Vagina (tissue), 2 donors: ENCODE measurements at regions not wholly inside any gene's neighbourhood (a gene's known extent, or its start where the extent isn't known, plus 50 kb on each side); places are given as distances from the start of the nearest gene placed in this dataset.

Source experiments
- DNase-seq, 2 donors: peaks; one replicate each; pipeline ENCODE4 v3.0.0-alpha.2; 2017; ENCODE audit errors: extremely low spot score in 2 of 2
- H3K27ac ChIP-seq: fragments of 200-600 bp; sonication (generic); one replicate; pipeline ENCODE4 v1.5.1; 2019
- H3K27me3 ChIP-seq: fragments of 200-600 bp; sonication (generic); one replicate; pipeline ENCODE4 v1.5.1; 2019
- H3K36me3 ChIP-seq, 2 donors: fragments of 200-600 bp; sonication (generic); one replicate each; pipeline ENCODE4 v1.5.1; 2017 to 2019
- H3K4me1 ChIP-seq: fragments of 200-600 bp; sonication (generic); one replicate; pipeline ENCODE4 v1.5.1; 2019
- H3K4me3 ChIP-seq, 2 donors: fragments of 200-600 bp; sonication (generic); 1 replicate in 1 of 2; 2 replicates in 1 of 2; pipeline ENCODE4 v1.5.1; 2016 to 2019
- H3K9me3 ChIP-seq: fragments of 200-600 bp; sonication (generic); one replicate; pipeline ENCODE4 v1.5.1; 2019
- POLR2A ChIP-seq, 2 donors: fragments of 450-650 bp; IDR thresholded peaks; one replicate each; pipeline ENCODE4 v1.6.1; 2017; ENCODE audit warnings: antibody characterized with exemption in 2 of 2, mild to moderate bottlenecking in 2 of 2, moderate library complexity in 2 of 2
- POLR2AphosphoS5 ChIP-seq, 2 donors: sonication (generic); formaldehyde crosslinking; IDR thresholded peaks; one replicate each; pipeline ENCODE4 v1.9.0; 2017; ENCODE audit warnings: antibody characterized with exemption in 2 of 2, mild to moderate bottlenecking in 2 of 2, low read depth in 1 of 2; ENCODE audit not compliant: insufficient read depth in 1 of 2
- intact Hi-C: fragments of 100-400 bp; cut with DNase I; formaldehyde crosslinking; loops from one replicate; pipeline ENCODE4 v1.15.1; 2023
- TF ChIP-seq, protein P1 (sequence below), 3 experiments: fragments of 450-650 bp in 2 of 3; fragments of 200-600 bp in 1 of 3; sonication (generic) in 1 of 3; IDR thresholded peaks; one replicate each; pipeline ENCODE4 v1.5.1; 2017 to 2019; ENCODE audit warnings: antibody characterized with exemption in 3 of 3, mild to moderate bottlenecking in 2 of 3, moderate library complexity in 2 of 3

DNA sequence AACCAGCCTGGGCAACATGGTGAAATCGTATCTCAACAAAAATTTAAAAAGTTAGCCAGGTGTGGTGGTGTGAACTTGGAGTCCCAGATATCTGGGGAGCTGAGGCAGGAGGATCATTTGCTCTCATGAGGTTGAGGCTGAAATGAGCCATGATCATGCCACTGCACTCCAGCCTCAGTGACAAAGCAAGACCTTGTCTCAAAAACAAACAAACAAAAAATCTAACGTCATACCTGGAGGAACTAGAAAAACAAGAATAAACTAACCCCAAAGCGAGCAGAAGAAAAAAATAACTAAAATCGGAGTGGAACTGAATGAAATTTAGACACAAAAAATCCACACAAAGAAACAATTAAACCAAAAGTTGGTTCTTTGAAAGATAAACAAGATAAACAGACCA lies 1885.1 kb downstream of the OLFM4 start:
- Histone ChIP-seq H3K9me3 (no peaks in the 10 kb centered on the region), H3K27me3 (no peaks in the 10 kb centered on the region), H3K4me3 (no peak overlapping the region), H3K4me1 (no peaks in the 10 kb centered on the region), H3K27ac (no peak overlapping the region), H3K36me3 (no peaks in the 10 kb centered on the region)
- intact Hi-C loops: no loop called here
- TF ChIP-seq POLR2A (IDR thresholded peaks at IDR 0.05): no peak
- TF ChIP-seq, protein P1, sequence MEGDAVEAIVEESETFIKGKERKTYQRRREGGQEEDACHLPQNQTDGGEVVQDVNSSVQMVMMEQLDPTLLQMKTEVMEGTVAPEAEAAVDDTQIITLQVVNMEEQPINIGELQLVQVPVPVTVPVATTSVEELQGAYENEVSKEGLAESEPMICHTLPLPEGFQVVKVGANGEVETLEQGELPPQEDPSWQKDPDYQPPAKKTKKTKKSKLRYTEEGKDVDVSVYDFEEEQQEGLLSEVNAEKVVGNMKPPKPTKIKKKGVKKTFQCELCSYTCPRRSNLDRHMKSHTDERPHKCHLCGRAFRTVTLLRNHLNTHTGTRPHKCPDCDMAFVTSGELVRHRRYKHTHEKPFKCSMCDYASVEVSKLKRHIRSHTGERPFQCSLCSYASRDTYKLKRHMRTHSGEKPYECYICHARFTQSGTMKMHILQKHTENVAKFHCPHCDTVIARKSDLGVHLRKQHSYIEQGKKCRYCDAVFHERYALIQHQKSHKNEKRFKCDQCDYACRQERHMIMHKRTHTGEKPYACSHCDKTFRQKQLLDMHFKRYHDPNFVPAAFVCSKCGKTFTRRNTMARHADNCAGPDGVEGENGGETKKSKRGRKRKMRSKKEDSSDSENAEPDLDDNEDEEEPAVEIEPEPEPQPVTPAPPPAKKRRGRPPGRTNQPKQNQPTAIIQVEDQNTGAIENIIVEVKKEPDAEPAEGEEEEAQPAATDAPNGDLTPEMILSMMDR (IDR thresholded peaks at IDR 0.05): no peak
- no peak for TF ChIP-seq POLR2AphosphoS5 (IDR thresholded peaks at IDR 0.05; ENCODE audit: insufficient read depth in 1 of 2, low read depth in 1 of 2)
- no peak for DNase-seq

DNA sequence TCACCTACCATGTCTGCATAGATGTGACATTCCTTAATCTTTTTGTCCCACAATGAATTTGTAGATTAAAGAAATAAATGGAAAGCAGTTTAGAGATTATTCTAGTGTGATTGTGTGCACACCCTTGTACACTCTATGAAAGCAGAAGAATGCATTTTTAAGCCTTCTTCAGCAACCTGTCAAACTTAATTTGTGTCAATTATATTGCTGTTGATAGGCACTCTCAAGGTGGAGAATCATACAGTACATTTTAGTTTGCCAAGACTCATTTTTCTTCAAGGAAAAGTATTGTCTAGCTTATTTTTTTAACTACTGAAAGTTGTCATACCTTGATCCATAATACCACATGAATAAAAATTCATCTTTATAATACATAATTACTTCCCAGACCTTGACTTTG lies 1898.9 kb downstream of the OLFM4 start:
- Histone ChIP-seq H3K27ac (no peak overlapping the region), H3K36me3 (no peaks in the 10 kb centered on the region), H3K9me3 (no peaks in the 10 kb centered on the region), H3K27me3 (no peaks in the 10 kb centered on the region), H3K4me1 (no peaks in the 10 kb centered on the region), H3K4me3 (no peak overlapping the region)
- TF ChIP-seq, protein P1 (IDR thresholded peaks at IDR 0.05): no peak
- no peak for TF ChIP-seq POLR2AphosphoS5 (IDR thresholded peaks at IDR 0.05; ENCODE audit: insufficient read depth in 1 of 2, low read depth in 1 of 2)
- TF ChIP-seq POLR2A (IDR thresholded peaks at IDR 0.05): no peak
- no peak for DNase-seq
- intact Hi-C loops: no loop called here

DNA sequence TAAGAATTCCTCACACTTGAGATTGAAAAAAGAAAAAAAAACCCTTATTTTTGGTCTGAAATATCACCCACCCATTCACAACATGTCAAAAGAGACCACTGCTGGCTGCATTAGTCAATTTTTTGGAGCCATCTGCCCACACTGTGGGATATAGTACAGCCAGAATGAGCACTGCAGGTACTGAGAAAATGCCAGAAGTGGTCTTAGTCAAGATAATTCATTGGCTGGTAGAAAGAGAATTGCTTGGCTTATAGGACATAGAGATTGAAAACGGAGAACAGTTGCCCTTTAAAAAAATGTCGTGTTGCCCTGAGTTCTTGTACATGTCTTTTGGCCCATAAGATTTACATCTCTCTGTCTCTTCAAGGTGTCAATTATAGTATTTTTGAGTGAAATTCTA lies 1899.5 kb downstream of the OLFM4 start:
- intact Hi-C loops: no loop called here
- H3K4me1 ChIP-seq: no peaks in the 10 kb centered on the region

DNA sequence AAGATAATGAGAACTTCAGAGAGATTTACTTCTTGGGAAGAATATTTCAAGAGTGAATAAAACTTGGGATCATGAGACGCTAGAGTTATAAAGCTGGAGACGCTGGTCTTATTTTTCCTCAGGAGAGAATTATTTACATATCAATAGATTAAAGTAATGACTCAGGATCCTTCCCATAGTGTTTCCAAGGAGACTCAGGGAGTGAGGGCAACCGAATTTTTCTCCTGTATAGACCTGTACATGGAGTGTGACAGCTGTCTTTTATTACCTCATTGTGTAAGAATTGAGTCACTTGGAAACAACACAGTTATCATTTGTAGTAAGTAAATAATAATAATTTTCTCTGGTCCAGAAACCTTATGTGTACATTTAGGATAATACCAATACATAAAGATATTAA lies 1905.5 kb downstream of the OLFM4 start:
- Histone ChIP-seq H3K4me3 (no peak overlapping the region), H3K27ac (no peak overlapping the region), H3K9me3 (no peaks in the 10 kb centered on the region), H3K27me3 (no peaks in the 10 kb centered on the region), H3K36me3 (no peaks in the 10 kb centered on the region), H3K4me1 (no peaks in the 10 kb centered on the region)
- intact Hi-C loops: no loop called here
- TF ChIP-seq POLR2A (IDR thresholded peaks at IDR 0.05): no peak
- TF ChIP-seq, protein P1 (IDR thresholded peaks at IDR 0.05): no peak
- TF ChIP-seq POLR2AphosphoS5 (IDR thresholded peaks at IDR 0.05; ENCODE audit: insufficient read depth in 1 of 2, low read depth in 1 of 2): no peak
- DNase-seq: no peak

More for the DNA sequence above, 1899.5 kb downstream of the OLFM4 start:
- Histone ChIP-seq H3K27ac (no peak overlapping the region), H3K9me3 (no peaks in the 10 kb centered on the region), H3K27me3 (no peaks in the 10 kb centered on the region), H3K4me3 (no peak overlapping the region), H3K36me3 (no peaks in the 10 kb centered on the region)
- no peak for DNase-seq
- TF ChIP-seq, protein P1 (IDR thresholded peaks at IDR 0.05): no peak
- no peak for TF ChIP-seq POLR2AphosphoS5 (IDR thresholded peaks at IDR 0.05; ENCODE audit: insufficient read depth in 1 of 2, low read depth in 1 of 2)
- no peak for TF ChIP-seq POLR2A (IDR thresholded peaks at IDR 0.05)

DNA sequence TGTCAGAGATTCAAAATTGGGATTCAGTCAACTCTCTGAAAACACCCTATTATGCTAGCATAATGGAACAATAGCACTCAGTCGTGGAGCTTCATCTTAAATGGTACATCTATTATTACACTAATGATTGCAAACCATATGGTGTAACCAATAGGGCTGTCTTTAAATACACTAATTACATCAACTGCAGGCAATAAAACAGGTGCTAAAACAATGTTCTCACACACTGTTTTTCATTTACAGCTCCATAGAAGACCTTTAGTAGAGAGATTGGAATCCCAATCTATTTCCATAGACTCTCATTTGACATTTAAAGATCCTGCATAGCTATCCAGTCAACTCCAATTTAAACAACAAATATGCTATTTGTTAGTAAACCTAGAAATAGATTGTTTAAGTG lies 1917.4 kb downstream of the OLFM4 start:
- H3K27me3 ChIP-seq: no peaks in the 10 kb centered on the region
- TF ChIP-seq POLR2AphosphoS5 (IDR thresholded peaks at IDR 0.05; ENCODE audit: insufficient read depth in 1 of 2, low read depth in 1 of 2): no peak
- DNase-seq: no peak
- H3K36me3 ChIP-seq: no peaks in the 10 kb centered on the region
- H3K4me3 ChIP-seq: no peak overlapping the region
- no peaks in the 10 kb centered on the region for H3K4me1 ChIP-seq
- no peaks in the 10 kb centered on the region for H3K9me3 ChIP-seq
- no peak overlapping the region for H3K27ac ChIP-seq
- intact Hi-C loops: no loop called here

DNA sequence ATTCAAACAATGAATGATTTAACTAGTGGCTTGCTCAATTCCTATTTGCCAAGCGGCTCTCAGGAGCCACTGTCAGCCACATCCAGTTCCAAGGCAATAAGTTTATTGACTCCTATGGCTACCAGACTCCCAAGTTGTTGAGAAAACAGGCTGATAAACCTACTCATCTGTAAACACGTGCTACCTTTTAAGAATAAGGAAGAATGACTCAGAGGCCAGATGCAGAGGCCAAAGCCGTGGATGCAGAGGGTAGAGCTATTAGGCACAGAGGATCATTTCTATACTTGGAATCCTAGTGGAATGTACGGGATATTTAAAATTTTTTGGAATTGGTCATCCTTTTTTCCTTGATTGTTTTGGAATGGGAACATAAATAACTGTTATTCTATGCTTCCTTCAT lies 1921.1 kb downstream of the OLFM4 start:
- no peak for DNase-seq
- no peaks in the 10 kb centered on the region for H3K9me3 ChIP-seq
- no peak overlapping the region for H3K27ac ChIP-seq
- intact Hi-C loops: no loop called here
- H3K4me3 ChIP-seq: no peak overlapping the region
- TF ChIP-seq, protein P1 (IDR thresholded peaks at IDR 0.05): no peak
- no peak for TF ChIP-seq POLR2A (IDR thresholded peaks at IDR 0.05)
- TF ChIP-seq POLR2AphosphoS5 (IDR thresholded peaks at IDR 0.05; ENCODE audit: insufficient read depth in 1 of 2, low read depth in 1 of 2): no peak
- H3K27me3 ChIP-seq: no peaks in the 10 kb centered on the region
- no peaks in the 10 kb centered on the region for H3K36me3 ChIP-seq
- H3K4me1 ChIP-seq: no peaks in the 10 kb centered on the region
